CD14-positive monocyte (primary cell): ENCODE measurements at regions not wholly inside any gene's neighbourhood (a gene's known extent, or its start where the extent isn't known, plus 50 kb on each side); places are given as distances from the start of the nearest gene placed in this dataset.

Experiments
- DNase-seq, 3 donors: peaks; one replicate each; pipeline ENCODE4 v3.0.0-alpha.2; 2011 to 2022
- H2AFZ ChIP-seq: 2 replicates; pipeline ENCODE4 v1.6.0; 2012; ENCODE audit warnings: mild to moderate bottlenecking, low read depth, low read length, inconsistent platforms; ENCODE audit not compliant: insufficient read depth, poor library complexity, severe bottlenecking
- H3K27ac ChIP-seq, 2 donors: 1 replicate in 1 of 2; 2 replicates in 1 of 2; pipeline ENCODE4 v1.5.1; 2012 to 2013; ENCODE audit warnings: low read length in 2 of 2, control low read depth in 1 of 2, inconsistent platforms in 1 of 2, low read depth in 1 of 2, mild to moderate bottlenecking in 1 of 2
- H3K27me3 ChIP-seq, 2 donors: one replicate each; pipeline versions ENCODE4 v1.6.0 to v1.6.1; 2011 to 2013; ENCODE audit warnings: low read length in 2 of 2; ENCODE audit not compliant: control insufficient read depth in 2 of 2, insufficient read depth in 2 of 2
- H3K36me3 ChIP-seq, 2 donors: replicated peaks in 1 of 2; 1 replicate in 1 of 2; 2 replicates in 1 of 2; pipeline versions ENCODE4 v1.5.1 to v1.6.1; 2012 to 2013; ENCODE audit warnings: low read length in 2 of 2, control low read depth in 1 of 2, inconsistent platforms in 1 of 2, mild to moderate bottlenecking in 1 of 2; ENCODE audit not compliant: insufficient read depth in 2 of 2, control insufficient read depth in 1 of 2
- H3K4me1 ChIP-seq, 2 donors: 1 replicate in 1 of 2; 2 replicates in 1 of 2; pipeline versions ENCODE4 v1.5.1 to v1.6.1; 2012 to 2013; ENCODE audit warnings: low read length in 2 of 2, control low read depth in 1 of 2, inconsistent platforms in 1 of 2, mild to moderate bottlenecking in 1 of 2, moderate library complexity in 1 of 2; ENCODE audit not compliant: insufficient read depth in 2 of 2, control insufficient read depth in 1 of 2
- H3K4me2 ChIP-seq: replicated peaks from 2 replicates; pipeline ENCODE3; 2012; ENCODE audit warnings: low read length, moderate library complexity, mild to moderate bottlenecking; ENCODE audit not compliant: poor library complexity, severe bottlenecking; ENCODE audit errors: extremely low read depth
- H3K4me3 ChIP-seq, 3 experiments: fragments of 200-600 bp in 1 of 3; sonication (generic) in 1 of 3; replicated peaks in 1 of 3; 1 replicate in 2 of 3; 2 replicates in 1 of 3; pipeline ENCODE4 v1.5.1; 2011 to 2013; ENCODE audit warnings: low read length in 3 of 3, mild to moderate bottlenecking in 3 of 3, control low read depth in 2 of 3, low read depth in 2 of 3, inconsistent platforms in 1 of 3, moderate library complexity in 1 of 3
- H3K79me2 ChIP-seq: 2 replicates; pipeline ENCODE4 v1.6.0; 2012; ENCODE audit warnings: mild to moderate bottlenecking, control low read depth, inconsistent platforms, low read length, moderate library complexity; ENCODE audit not compliant: insufficient read depth
- H3K9ac ChIP-seq: 2 replicates; pipeline ENCODE4 v1.6.0; 2017; ENCODE audit warnings: low read length, mild to moderate bottlenecking; ENCODE audit not compliant: insufficient read depth, poor library complexity, severe bottlenecking
- H3K9me3 ChIP-seq, 2 donors: replicated peaks in 1 of 2; 1 replicate in 1 of 2; 2 replicates in 1 of 2; pipeline versions ENCODE4 v1.5.1 to v1.6.1; 2012 to 2013; ENCODE audit warnings: low read length in 2 of 2, control low read depth in 1 of 2; ENCODE audit not compliant: control insufficient read depth in 1 of 2, insufficient read depth in 1 of 2
- H4K20me1 ChIP-seq: 2 replicates; pipeline ENCODE4 v1.6.0; 2012; ENCODE audit warnings: mild to moderate bottlenecking, low read length, control low read depth, moderate library complexity; ENCODE audit not compliant: insufficient read depth
- H3K27ac Mint-ChIP-seq, 7 donors: one replicate each; pipeline ENCODE4 v1.8.0; 2020; ENCODE audit warnings: mild to moderate bottlenecking in 7 of 7, mixed read lengths in 7 of 7, moderate library complexity in 6 of 7, inconsistent platforms in 2 of 7
- H3K27me3 Mint-ChIP-seq, 3 donors: one replicate each; pipeline ENCODE4 v1.8.0; 2021 to 2022; ENCODE audit warnings: low read depth in 3 of 3, mild to moderate bottlenecking in 3 of 3, mixed read lengths in 3 of 3, moderate library complexity in 3 of 3, inconsistent platforms in 1 of 3
- H3K36me3 Mint-ChIP-seq, 2 donors: one replicate each; pipeline ENCODE4 v1.8.0; 2020; ENCODE audit warnings: mixed read lengths in 2 of 2, inconsistent platforms in 1 of 2, mild to moderate bottlenecking in 1 of 2
- H3K4me1 Mint-ChIP-seq: one replicate; pipeline ENCODE4 v1.8.0; 2020; ENCODE audit warnings: mild to moderate bottlenecking, mixed read lengths
- H3K4me3 Mint-ChIP-seq, 2 donors: one replicate each; pipeline ENCODE4 v1.8.0; 2020; ENCODE audit warnings: mild to moderate bottlenecking in 2 of 2, mixed read lengths in 2 of 2, moderate library complexity in 1 of 2
- H3K9me3 Mint-ChIP-seq, 7 donors: one replicate each; pipeline ENCODE4 v1.8.0; 2020 to 2022; ENCODE audit warnings: mixed read lengths in 7 of 7, mild to moderate bottlenecking in 6 of 7, moderate library complexity in 6 of 7, inconsistent platforms in 2 of 7
- WGBS: methylation state at CpG from one replicate; pipeline ENCODE4 v1.1.5; 2013; ENCODE audit warnings: missing lambda C conversion rate; ENCODE audit not compliant: insufficient coverage; 5-methylcytosine and 5-hydroxymethylcytosine counted together
- intact Hi-C, 2 donors: fragments of 100-400 bp; cut with micrococcal nuclease; formaldehyde crosslinking; loops; one replicate each; pipeline versions ENCODE4 v1.15.0 to v1.15.1; 2023
- TF ChIP-seq, protein P1 (sequence below): fragments of 200-600 bp; IDR thresholded peaks from one replicate; pipeline ENCODE4 v1.8.0; 2022; ENCODE audit warnings: antibody characterized with exemption, mild to moderate bottlenecking

DNA sequence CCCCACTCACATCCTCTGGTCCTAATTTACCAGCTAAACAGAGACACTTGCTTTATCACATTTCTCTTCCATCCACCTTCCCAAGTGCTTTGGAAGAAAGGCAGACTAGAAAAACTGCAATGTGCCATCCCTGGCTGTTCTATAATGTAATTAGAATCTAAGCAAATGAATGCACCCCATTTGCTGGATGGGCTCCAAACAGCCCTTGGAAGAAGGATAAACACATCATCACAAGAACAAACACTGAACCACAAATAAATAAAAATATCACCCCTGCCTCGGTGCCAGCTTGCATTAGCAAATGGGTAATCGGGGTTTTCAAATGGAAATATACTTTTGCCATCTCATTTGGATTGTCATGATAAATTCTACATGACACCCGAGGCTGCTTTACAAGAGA lies 296.6 kb upstream of the ISX start:
- DNase-seq, result no peak
- Histone ChIP-seq H3K4me2 (no peak overlapping the region), H3K36me3 (no peaks in the 10 kb centered on the region), H3K9ac (no peak overlapping the region), H2AFZ (no peak overlapping the region), H3K79me2 (no peaks in the 10 kb centered on the region), H3K4me3 (no peak overlapping the region), H4K20me1 (no peaks in the 10 kb centered on the region), H3K27ac (no peak overlapping the region), H3K9me3 (no peaks in the 10 kb centered on the region), H3K4me1 (no peaks in the 10 kb centered on the region), H3K27me3 (no peaks in the 10 kb centered on the region)
- Mint-ChIP-seq H3K4me3 (no peak overlapping the region), H3K36me3 (no peaks in the 10 kb centered on the region), H3K9me3 (peaks cover 0 to 9% (median 4%) of the 10 kb centered on the region in 7 donors), H3K4me1 (no peaks in the 10 kb centered on the region), H3K27ac (no peak overlapping the region), H3K27me3 (peaks cover 0 to 3% (median 2%) of the 10 kb centered on the region in 3 donors)
- TF ChIP-seq, protein P1, sequence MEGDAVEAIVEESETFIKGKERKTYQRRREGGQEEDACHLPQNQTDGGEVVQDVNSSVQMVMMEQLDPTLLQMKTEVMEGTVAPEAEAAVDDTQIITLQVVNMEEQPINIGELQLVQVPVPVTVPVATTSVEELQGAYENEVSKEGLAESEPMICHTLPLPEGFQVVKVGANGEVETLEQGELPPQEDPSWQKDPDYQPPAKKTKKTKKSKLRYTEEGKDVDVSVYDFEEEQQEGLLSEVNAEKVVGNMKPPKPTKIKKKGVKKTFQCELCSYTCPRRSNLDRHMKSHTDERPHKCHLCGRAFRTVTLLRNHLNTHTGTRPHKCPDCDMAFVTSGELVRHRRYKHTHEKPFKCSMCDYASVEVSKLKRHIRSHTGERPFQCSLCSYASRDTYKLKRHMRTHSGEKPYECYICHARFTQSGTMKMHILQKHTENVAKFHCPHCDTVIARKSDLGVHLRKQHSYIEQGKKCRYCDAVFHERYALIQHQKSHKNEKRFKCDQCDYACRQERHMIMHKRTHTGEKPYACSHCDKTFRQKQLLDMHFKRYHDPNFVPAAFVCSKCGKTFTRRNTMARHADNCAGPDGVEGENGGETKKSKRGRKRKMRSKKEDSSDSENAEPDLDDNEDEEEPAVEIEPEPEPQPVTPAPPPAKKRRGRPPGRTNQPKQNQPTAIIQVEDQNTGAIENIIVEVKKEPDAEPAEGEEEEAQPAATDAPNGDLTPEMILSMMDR, result no peak
- intact Hi-C loops, result no loop called here
- 60% methylated on average over 1 of the region's 3 CpGs for WGBS

DNA sequence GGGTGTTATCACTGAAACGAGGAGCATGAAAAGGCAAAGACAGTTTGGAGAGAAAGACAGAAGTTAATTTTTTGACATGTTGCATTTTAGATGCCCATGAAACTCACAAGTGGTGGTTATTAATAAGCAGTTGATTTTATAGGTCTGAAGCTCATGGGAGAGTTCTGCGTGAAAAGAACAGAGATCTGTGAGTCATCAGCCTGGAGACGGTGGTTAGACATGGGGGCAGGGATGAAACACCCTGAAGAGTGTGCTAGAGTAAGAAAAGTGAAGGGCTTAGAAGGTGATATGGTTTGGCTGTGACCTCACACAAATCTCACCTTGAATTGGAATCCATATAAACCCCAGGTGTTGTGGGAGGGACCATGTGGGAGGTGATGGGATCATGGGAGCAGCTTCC lies 289.1 kb upstream of the ISX start:
- no peaks in the 10 kb centered on the region for H3K27me3 ChIP-seq
- no peak overlapping the region for H3K27ac ChIP-seq
- intact Hi-C loops, result no loop called here
- no peaks in the 10 kb centered on the region for H3K4me1 Mint-ChIP-seq
- no peak overlapping the region for H3K9ac ChIP-seq
- no peak for DNase-seq
- H4K20me1 ChIP-seq, result no peaks in the 10 kb centered on the region
- no peak overlapping the region for H3K27ac Mint-ChIP-seq
- H3K4me3 ChIP-seq, result no peak overlapping the region
- H3K4me1 ChIP-seq, result no peaks in the 10 kb centered on the region
- peaks cover 0 to 3% (median 0%) of the 10 kb centered on the region in 3 donors for H3K27me3 Mint-ChIP-seq
- H3K36me3 Mint-ChIP-seq, result no peaks in the 10 kb centered on the region
- H3K36me3 ChIP-seq, result no peaks in the 10 kb centered on the region
- H3K9me3 Mint-ChIP-seq, result peaks cover 5 to 20% (median 16%) of the 10 kb centered on the region in 7 donors
- H2AFZ ChIP-seq, result no peak overlapping the region
- 81% methylated on average over 3 of the region's 3 CpGs for WGBS
- no peak overlapping the region for H3K4me3 Mint-ChIP-seq
- no peaks in the 10 kb centered on the region for H3K79me2 ChIP-seq
- H3K4me2 ChIP-seq, result no peak overlapping the region
- peaks cover 6 to 7% of the 10 kb centered on the region in 2 donors for H3K9me3 ChIP-seq
- TF ChIP-seq, protein P1, result no peak
